ENCODE measurements at regions not wholly inside any gene's neighbourhood (a gene's known extent, or its start where the extent isn't known, plus 50 kb on each side); places are given as distances from the start of the nearest gene placed in this dataset.
"Not testable (repeated sequence)": the region's sequence is repeated elsewhere in the genome, so short reads cannot be mapped to it uniquely, and the experiment has no call there.

GRCh38 chr5:91591076-91591475, 208.0 kb upstream of the ARRDC3 start:
- no peak overlapping the region for H3K4me3 ChIP-seq (replicated peaks; ENCODE audit: low read depth, low read length)
- no peak for DNase-seq (ENCODE audit: low read depth)

GRCh38 chr5:91586232-91586631, 203.1 kb upstream of the ARRDC3 start:
- TF ChIP-seq CTCF (IDR thresholded peaks at IDR 0.05; ENCODE audit: low read length, missing control alignments), result no peak
- H3K4me3 ChIP-seq (replicated peaks; ENCODE audit: low read depth, low read length), result no peak overlapping the region
- DNase-seq (ENCODE audit: low read depth), result no peak

More at GRCh38 chr5:91591076-91591475, 208.0 kb upstream of the ARRDC3 start:
- TF ChIP-seq CTCF (IDR thresholded peaks at IDR 0.05; ENCODE audit: low read length, missing control alignments), result no peak

- no peak for DNase-seq (ENCODE audit: low read depth)
- no peak for TF ChIP-seq CTCF (IDR thresholded peaks at IDR 0.05; ENCODE audit: low read length, missing control alignments)
- no peak overlapping the region for H3K4me3 ChIP-seq (replicated peaks; ENCODE audit: low read depth, low read length)
These were observed 201.2 kb upstream of the ARRDC3 start for GRCh38 chr5:91584352-91584751.

- not testable (repeated sequence) for DNase-seq (ENCODE audit: low read depth); H3K4me3 ChIP-seq (replicated peaks; ENCODE audit: low read depth, low read length)
These were observed 182.9 kb upstream of the ARRDC3 start for GRCh38 chr5:91566012-91566411.

- no peak for DNase-seq (ENCODE audit: low read depth)
- TF ChIP-seq CTCF (IDR thresholded peaks at IDR 0.05; ENCODE audit: low read length, missing control alignments), result no peak
- H3K4me3 ChIP-seq (replicated peaks; ENCODE audit: low read depth, low read length), result no peak overlapping the region
These were observed 179.8 kb upstream of the ARRDC3 start for GRCh38 chr5:91562922-91563321.

- peak; percentile 18 for DNase-seq (ENCODE audit: low read depth)
- TF ChIP-seq CTCF (IDR thresholded peaks at IDR 0.05; ENCODE audit: low read length, missing control alignments), result no peak
- H3K4me3 ChIP-seq (replicated peaks; ENCODE audit: low read depth, low read length), result no peak overlapping the region
These were observed 158.6 kb upstream of the ARRDC3 start for GRCh38 chr5:91541696-91542095.

- no peak overlapping the region for H3K4me3 ChIP-seq (replicated peaks; ENCODE audit: low read depth, low read length)
- no peak for DNase-seq (ENCODE audit: low read depth)
- TF ChIP-seq CTCF (IDR thresholded peaks at IDR 0.05; ENCODE audit: low read length, missing control alignments), result no peak
These were observed 155.1 kb upstream of the ARRDC3 start for GRCh38 chr5:91538179-91538578.

- no peak for TF ChIP-seq CTCF (IDR thresholded peaks at IDR 0.05; ENCODE audit: low read length, missing control alignments)
- no peak overlapping the region for H3K4me3 ChIP-seq (replicated peaks; ENCODE audit: low read depth, low read length)
- DNase-seq (ENCODE audit: low read depth), result no peak
These were observed 152.4 kb upstream of the ARRDC3 start for GRCh38 chr5:91535499-91535898.
